H1 (cell line): ENCODE measurements at regions not wholly inside any gene's neighbourhood (a gene's known extent, or its start where the extent isn't known, plus 50 kb on each side); places are given as distances from the start of the nearest gene placed in this dataset.

ENCODE experiments used
- EGR1 ChIP-seq: IDR thresholded peaks from 2 replicates; pipeline ENCODE4 v1.6.1; 2011; ENCODE audit warnings: low read depth, low read length, borderline replicate concordance

DNA sequence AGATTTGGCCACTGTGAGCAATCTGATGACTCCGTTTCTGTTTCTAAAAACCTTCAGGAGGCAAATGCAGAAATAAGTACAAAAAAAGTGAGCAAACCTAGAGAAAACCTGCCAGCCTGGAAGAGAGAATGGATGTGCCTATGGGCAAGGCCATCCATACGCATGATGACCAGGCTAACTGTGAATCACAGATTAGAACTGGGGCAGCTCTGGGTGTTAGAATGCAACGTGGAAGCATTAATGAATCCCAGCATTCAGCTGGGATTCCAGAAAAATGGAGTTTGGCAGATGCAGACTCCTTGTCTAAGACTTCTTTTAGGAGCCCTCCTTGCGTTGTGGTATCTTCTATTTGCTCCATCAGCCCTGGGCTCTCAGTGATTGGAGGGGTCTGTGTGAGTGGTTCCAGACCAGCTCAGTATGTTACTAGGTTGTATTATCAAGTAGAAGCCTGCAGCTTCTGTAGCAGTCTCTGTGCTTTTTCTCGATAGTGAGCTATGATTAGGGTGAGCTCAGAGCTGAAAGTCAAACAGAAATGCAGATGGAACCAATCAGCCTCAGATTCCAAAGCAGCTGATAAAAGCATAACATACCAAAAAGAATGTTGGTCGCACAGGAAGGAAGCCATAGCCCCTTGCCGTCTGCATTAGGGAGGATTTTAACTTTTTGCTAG is 154.0 kb downstream of the PSMG1 start (continued):
- TF ChIP-seq EGR1, result no peak
